Kidney glomerular epithelial cell (primary cell): ENCODE measurements at regions not wholly inside any gene's neighbourhood (a gene's known extent, or its start where the extent isn't known, plus 50 kb on each side); places are given as distances from the start of the nearest gene placed in this dataset.
"Not testable (repeated sequence)": the region's sequence is repeated elsewhere in the genome, so short reads cannot be mapped to it uniquely, and the experiment has no call there.

Experiments
- DNase-seq: peaks from one replicate; lab custom pipeline; 2025; lab: John Stamatoyannopoulos, UW

DNA sequence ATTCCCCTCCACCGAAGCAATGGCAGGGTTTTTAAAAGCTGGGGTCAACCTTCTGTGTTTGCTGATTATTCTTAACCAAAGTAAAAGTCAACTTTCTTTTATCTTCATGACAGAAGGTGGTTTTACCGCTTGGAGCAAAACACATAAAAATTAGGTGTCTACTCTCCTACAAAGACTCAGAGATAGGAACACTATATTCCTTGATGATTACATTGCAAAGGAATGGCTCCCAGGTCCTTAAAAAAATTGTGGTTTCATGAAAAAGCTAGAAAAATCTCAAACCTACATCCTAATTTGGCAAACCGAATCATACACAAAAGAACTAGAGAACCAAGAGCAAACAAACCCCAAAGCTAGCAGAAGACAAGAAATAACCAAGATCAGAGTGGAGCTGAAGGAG, 760.4 kb upstream of the PCDH20 start:
- no peak for DNase-seq

DNA sequence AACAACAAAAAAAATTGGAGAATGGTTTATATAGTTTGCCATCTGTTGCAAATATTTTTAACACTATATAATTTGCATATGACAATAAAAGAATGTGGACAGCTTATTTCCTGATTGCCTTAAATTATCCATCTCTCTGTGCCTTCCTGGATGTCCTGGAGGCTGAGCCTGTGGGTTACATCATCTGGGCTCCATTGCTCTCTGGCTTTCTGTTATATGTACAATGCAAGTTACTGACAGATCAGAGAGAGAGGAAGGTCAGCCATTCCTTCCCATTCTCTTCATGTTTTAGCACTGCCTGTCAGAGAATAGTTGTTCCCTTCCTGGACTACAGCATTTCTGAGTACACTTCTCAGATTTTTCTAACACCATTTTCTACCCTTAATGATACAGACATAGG, 758.3 kb upstream of the PCDH20 start:
- DNase-seq: no peak

DNA sequence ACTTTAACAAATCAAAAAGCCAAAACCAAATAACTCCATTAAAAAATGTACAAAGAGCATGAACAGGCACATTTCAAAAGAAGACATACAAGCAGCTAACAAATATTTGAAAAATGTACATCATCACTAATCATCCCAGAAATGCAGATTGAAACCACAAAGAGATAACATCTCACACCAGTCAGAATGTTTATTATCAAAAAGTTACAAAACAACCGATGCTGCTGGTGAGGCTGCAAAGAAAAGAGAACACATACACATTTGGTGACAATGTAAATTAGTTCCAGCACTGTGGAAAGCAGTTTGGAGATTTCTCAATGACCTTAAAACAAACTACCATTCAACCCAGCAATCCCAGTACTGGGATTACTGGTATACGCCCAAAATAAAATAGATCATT, 756.0 kb upstream of the PCDH20 start:
- no peak for DNase-seq

DNA sequence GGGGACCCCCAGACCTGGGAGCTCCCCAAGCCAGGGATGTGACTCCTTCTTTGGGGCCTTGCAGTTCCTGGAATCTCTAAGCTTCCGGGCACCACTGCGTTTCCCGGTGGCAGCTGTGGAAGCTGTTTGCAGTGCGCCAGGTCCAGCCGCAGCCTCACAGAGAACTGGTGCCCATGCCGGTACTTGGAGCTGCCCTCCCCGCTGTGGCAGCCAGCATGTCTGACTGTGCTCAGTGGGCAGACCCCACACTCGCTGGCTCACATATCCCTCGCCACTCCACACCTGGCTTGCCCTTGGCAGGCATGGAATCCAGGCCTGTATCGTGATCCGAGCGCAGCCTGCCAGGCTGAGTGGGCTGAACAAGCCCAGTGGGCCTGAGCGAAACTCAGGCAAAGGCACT, 753.2 kb upstream of the PCDH20 start:
- no peak for DNase-seq

- no peak for DNase-seq
These were observed 752.1 kb upstream of the PCDH20 start for GRCh38 chr13:62167650-62168172.

DNA sequence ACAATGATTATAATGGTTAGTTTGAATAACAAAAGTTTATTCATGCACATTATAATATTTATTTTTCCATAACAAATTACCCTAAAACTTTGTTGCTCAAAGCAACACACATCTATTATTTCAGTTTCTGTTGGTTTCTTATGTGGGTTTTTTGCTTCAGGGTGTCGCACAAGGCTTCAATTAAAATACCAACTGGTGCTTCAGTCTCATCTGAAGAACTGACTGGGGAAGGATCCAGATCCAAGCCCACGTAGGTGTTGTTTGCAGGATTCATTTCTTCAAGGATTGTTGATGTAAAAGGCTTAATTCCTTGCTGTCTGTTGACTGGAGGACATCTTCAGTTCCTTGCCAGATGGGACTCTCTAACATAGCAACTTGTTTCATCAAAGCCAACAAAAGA, 747.2 kb upstream of the PCDH20 start:
- DNase-seq: no peak

DNA sequence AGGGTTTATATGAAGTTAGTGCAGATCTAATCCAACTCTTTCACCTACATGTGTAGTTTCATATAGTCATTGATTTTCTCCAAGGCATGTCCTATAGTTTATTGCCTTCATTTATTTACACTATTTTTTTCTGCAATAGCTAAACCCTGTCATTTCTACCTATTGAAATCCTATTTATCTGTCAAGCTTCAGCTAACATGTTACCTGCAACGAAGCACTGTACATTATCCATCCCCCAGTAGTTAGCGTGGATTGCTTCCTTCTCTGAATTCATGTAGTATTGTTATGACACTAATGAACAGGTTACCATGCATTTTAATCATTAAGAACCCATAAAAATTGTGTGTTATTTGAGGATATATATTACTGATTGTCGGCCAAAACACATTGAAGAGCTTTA, 742.9 kb upstream of the PCDH20 start:
- no peak for DNase-seq

- DNase-seq: not testable (repeated sequence)
These were observed 736.1 kb upstream of the PCDH20 start for GRCh38 chr13:62151724-62152123.

GRCh38 chr13:62142048-62142447, 726.4 kb upstream of the PCDH20 start:
- no peak for DNase-seq

- no peak for DNase-seq
These were observed 723.9 kb upstream of the PCDH20 start for GRCh38 chr13:62139597-62139996.

DNA sequence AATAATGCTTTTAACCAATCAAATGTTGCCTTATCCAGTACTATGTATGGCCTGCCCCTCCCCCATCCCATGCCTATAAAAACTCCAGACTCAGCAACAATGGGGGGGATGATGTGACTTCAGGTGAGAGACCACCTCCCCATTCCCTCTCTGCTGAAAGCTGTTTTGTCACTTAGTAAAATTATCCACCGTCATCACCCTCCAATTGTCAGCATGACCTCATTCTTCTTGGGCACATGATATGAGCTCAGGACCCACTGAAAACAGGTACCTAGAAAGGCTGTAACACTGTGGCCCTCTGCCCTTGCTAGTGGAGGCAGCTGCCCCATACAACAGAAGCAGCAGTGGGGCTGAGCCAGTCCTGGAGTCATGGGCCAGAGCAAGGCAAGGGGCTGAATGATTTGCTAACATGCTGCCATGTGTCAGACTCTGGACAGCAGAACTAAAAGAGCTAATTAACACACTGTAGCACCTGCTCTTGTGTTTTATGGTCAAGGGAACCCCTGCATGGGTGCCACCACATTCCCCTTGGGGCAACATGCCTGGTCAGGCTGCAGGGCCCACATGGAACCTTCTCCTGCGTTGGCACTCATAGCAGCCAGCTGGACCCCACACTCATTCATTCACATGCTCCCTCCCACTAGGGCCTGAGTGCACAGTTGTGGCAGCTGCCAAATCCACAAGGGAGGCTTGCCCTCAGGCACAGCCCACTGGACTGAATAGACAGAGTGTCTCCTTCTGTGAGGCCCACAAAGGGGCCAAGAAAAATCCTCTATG, 722.2 kb upstream of the PCDH20 start:
- no peak for DNase-seq

DNA sequence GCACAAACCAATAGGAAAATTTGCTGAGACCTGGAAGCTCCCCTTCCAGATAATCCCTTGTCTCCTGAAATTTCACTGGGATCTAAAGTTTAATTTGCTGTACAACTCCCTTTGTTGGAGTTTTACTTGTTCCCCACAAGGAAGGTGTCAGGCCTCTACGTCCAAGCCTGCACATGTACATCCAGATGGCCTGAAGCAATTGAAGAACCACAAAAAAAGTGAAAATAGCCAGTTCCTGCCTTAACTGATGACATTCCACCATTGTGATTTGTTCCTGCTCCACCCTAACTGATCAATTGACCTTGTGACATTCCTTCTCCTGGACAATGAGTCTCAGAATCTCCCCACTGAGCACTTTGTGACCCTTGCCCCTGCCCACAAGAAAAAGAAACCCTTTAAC, 716.0 kb upstream of the PCDH20 start:
- no peak for DNase-seq

DNA sequence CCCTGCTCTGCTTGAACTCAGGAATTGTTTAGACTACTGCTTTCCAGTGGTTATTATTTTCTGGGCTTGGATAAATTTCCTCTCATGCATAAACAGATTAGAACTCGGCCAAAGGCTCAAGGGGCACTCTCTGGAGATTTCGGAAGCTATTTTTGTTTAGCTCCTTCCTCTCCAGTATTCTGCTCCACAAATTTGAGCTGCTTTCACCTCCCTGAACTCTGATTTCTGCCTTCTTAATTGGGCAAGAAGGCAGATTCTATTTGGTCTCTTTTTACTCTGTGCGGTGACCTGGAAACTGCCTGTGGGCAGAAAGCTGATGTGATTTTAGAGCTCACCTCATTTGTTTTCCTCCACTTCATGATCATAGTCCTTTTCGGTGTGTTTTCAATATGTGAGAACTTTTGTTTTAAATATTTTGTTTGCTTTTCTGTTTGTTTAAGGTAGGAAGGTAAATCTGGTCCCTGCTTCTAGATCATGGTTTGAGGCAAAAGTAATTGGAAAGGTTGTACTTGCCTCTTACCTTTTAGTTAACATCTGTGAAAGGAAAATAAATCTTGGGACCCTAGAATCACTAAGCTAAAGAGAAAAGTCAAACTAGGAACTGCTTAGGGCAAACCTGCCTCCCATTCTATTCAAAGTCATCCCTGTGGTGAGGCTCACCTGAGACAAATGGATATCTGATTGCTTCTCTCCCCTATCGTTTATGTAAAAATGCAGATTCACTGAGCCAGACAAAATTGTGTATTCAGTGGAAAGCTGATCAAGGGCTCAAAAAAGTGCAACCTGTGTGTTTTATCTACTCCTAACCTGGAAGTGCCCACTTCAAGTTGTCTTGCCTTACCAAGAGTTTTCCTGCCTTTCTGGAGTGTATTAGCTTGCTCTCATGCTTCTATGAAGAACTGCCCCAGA, 714.7 kb upstream of the PCDH20 start:
- no peak for DNase-seq

GRCh38 chr13:62129000-62129551, 713.4 kb upstream of the PCDH20 start:
- DNase-seq: no peak

- DNase-seq: no peak
These were observed 710.8 kb upstream of the PCDH20 start for GRCh38 chr13:62126400-62126799.

- no peak for DNase-seq
These were observed 709.8 kb upstream of the PCDH20 start for GRCh38 chr13:62125451-62125850.

- no peak for DNase-seq
These were observed 707.8 kb upstream of the PCDH20 start for GRCh38 chr13:62123409-62123808.

GRCh38 chr13:62122434-62122833, 706.8 kb upstream of the PCDH20 start:
- no peak for DNase-seq

DNA sequence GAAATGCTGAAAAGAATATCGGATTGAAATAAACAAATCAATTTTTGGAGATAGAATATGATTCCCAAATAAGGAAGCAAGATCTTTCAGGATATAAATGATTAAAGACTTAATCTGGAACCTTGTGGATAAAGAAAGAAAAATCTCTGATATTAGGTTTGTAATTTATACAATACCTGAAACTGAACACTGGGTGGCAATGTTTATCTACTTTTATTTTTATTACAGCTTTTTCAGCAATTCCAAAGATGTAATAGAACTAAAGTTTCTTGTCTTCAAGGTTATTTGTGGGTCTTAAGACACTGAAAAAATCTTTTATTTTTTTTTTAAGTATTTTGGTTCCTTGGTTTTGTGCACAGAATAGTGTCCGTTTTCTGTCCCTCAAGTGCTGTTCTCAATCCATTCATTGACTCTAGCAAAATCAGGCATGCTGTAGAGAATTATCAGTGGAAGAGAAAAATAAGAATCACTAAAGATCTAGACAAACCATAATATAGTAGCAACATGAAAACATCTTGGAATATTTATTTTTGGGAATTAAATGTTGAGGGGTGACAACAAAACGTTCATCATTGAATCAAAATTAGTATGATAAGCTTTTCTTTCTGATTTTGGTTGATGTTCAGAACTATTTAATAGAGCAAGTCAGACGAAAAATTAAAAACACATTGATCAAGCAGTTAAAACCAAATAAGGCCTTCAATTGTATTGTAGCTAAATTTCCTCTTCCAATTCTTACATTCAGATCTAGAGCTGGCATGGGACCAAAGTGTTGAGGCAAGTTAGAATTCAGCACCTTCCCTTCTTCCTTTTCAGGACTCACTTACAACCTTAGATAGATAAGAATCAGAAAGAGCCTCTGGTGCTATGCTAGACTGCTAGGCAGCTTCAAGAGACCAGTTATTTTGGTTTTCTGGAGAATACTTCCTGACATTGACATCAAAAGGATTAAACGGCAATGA, 704.4 kb upstream of the PCDH20 start:
- DNase-seq: peak; percentile 31

DNA sequence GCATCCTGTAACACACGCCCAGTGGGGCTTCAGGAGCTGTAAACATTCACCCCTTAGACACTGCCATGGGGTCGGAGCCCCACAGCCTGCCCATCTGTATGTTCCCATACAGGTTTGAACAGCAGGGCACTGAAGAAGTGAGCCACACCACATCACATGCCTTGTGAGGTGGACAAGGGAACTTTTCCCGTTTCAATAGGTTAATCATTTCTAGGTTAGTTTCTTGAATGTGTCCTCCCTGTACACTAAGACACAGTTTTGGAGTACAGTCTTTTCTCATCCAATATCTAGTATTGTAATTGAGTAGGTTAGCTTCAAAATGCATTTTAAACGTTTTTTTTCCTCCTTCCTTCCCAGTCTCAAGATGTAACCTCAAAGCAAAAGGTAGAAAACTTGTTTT, 700.2 kb upstream of the PCDH20 start:
- no peak for DNase-seq

GRCh38 chr13:62113179-62113578, 697.5 kb upstream of the PCDH20 start:
- no peak for DNase-seq

DNA sequence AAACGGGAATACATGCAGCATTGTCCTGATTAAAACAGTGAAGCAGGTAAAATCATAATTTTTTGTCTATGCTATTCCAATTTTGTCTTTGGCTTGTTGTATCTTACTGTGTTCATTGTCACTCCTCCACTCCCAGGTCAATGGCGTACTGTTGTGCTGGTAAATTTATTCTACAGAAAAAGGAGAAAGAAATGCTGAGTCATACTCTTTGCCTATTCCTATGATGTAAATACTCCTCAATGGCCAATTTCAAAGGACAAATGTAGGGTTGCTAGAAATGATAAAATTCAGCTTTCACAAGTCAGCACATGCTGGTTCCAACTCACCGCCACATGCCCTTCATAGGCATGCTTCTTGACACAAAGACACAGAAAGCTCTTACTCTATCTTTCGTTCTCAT, 694.4 kb upstream of the PCDH20 start:
- DNase-seq: no peak
